C4-2B (cell line): ENCODE measurements at regions not wholly inside any gene's neighbourhood (a gene's known extent, or its start where the extent isn't known, plus 50 kb on each side); places are given as distances from the start of the nearest gene placed in this dataset.

Experiments
- CTCF ChIP-seq: fragments of 450-650 bp; conservative IDR thresholded peaks from 2 replicates; pipeline ENCODE4 v1.5.1; 2017; ENCODE audit warnings: mild to moderate bottlenecking
- ZFX ChIP-seq: fragments of 450-650 bp; IDR thresholded peaks from 2 replicates; pipeline ENCODE4 v1.6.1; 2017

DNA sequence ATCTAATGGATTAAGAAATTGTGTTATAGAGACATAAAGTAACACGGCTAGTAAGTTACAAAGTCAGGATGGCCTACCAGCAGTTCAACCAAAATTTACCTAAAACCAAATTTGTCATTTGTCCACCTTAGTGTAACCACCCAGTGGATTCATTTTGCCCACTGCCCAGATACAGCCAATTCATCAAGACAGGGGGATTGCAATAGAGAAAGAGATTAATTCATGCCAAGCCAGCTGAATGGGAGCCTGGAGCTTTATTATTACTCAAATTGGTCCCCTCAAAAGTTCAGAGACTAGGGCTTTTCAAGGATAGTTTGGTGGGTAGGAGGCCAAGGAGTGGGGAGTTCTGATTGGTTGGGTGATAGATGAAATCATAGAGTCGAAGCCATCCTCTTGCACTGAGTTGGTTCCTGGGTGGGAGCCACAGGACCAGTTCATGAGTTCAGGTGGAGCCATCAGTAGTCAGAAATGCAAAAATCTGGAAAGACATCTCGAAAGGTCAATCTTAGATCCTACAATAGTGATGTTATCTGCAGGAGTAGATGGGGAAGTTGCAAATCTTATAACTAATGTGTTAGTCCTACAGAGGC, 304.2 kb upstream of the CADM1 start:
- TF ChIP-seq CTCF (no peak), ZFX (no peak)
